GM12878 (cell line): ENCODE measurements at regions not wholly inside any gene's neighbourhood (a gene's known extent, or its start where the extent isn't known, plus 50 kb on each side); places are given as distances from the start of the nearest gene placed in this dataset.

ENCODE experiments used
- ATAC-seq: fragments of 200-7000 bp; cut with Tn5 transposase; 3 replicates; pipeline ENCODE4 v1.9.1; 2020; ENCODE audit warnings: mild to moderate bottlenecking, moderate library complexity
- BruUV-seq: library from RNA; stranded (reverse); fragments of 400-500 nt; replicated peaks from 2 replicates; lab custom pipeline; 2021; lab: Mats Ljungman, UMichigan
- CTCF ChIA-PET: fragments of 300-600 bp; sonication (Branson Sonifier 250); formaldehyde crosslinking; extraction: SDS; loops from one replicate; lab custom pipeline; 2021; ENCODE audit warnings: inconsistent platforms; lab: Yijun Ruan, JAX
- POLR2A ChIA-PET: fragments of 350-600 bp; formaldehyde crosslinking; extraction: SDS; loops from one replicate; lab custom pipeline; 2021; ENCODE audit warnings: inconsistent platforms; lab: Charles Lee
- RAD21 ChIA-PET: fragments of 300-600 bp; sonication (Branson Sonifier 250); formaldehyde crosslinking; loops from one replicate; lab custom pipeline; 2023; ENCODE audit warnings: antibody characterized with exemption; ENCODE audit not compliant: unreplicated experiment; lab: Charles Lee
- SMC1A ChIA-PET: fragments of 300-600 bp; sonication (Branson Sonifier 250); formaldehyde crosslinking; loops from one replicate; lab custom pipeline; 2023; ENCODE audit not compliant: unreplicated experiment, uncharacterized antibody; lab: Charles Lee
- DNase-seq: peaks from one replicate; pipeline ENCODE4 v3.0.0-alpha.2; 2011; ENCODE audit warnings: low read depth, low spot score
- FAIRE-seq: peaks from 3 replicates; lab custom pipeline; 2011; peaks lifted over from hg19 to GRCh38; lab: Jason Lieb, UNC
- H2AFZ ChIP-seq: 2 replicates; pipeline ENCODE4 v1.6.0; 2011; ENCODE audit warnings: low read depth, low read length, control low read depth; ENCODE audit not compliant: control insufficient read depth
- H3K27ac ChIP-seq: 2 replicates; pipeline ENCODE4 v1.5.1; 2011; ENCODE audit warnings: control low read depth; ENCODE audit not compliant: control insufficient read depth, insufficient read depth
- H3K27me3 ChIP-seq, 2 experiments: replicated peaks in 1 of 2; 2 replicates each; pipeline versions ENCODE4 v1.6.0 to v1.6.1; 2011; ENCODE audit warnings: low read length in 1 of 2; ENCODE audit not compliant: control insufficient read depth in 2 of 2, insufficient read depth in 2 of 2
- H3K36me3 ChIP-seq, 2 experiments: 2 replicates each; pipeline ENCODE4 v1.5.1; 2011; ENCODE audit warnings: low read length in 1 of 2; ENCODE audit not compliant: control insufficient read depth in 2 of 2, insufficient read depth in 2 of 2
- H3K4me1 ChIP-seq: 2 replicates; pipeline ENCODE4 v1.6.1; 2011; ENCODE audit warnings: mild to moderate bottlenecking, low read length, moderate library complexity, mixed read lengths; ENCODE audit not compliant: control insufficient read depth, insufficient read depth
- H3K4me2 ChIP-seq: 2 replicates; pipeline ENCODE4 v1.6.0; 2011; ENCODE audit warnings: control low read depth; ENCODE audit not compliant: control insufficient read depth, insufficient read depth
- H3K4me3 ChIP-seq: fragments of 200-600 bp; sonication (generic); 2 replicates; pipeline ENCODE4 v1.5.1; 2016
- H3K79me2 ChIP-seq: 2 replicates; pipeline ENCODE4 v1.6.0; 2011; ENCODE audit warnings: low read length; ENCODE audit not compliant: control insufficient read depth, insufficient read depth
- H3K9ac ChIP-seq: 2 replicates; pipeline ENCODE4 v1.8.0; 2011; ENCODE audit warnings: low read length, control low read depth, mixed read lengths; ENCODE audit not compliant: control insufficient read depth, insufficient read depth
- H3K9me3 ChIP-seq: replicated peaks from 3 replicates; pipeline ENCODE4 v1.5.1; 2011; ENCODE audit warnings: mild to moderate bottlenecking, low read length; ENCODE audit not compliant: control insufficient read depth, insufficient read depth
- H4K20me1 ChIP-seq: 2 replicates; pipeline ENCODE4 v1.6.0; 2011; ENCODE audit not compliant: control insufficient read depth, insufficient read depth
- BRCA1 ChIP-seq: IDR thresholded peaks from 2 replicates; pipeline ENCODE4 v1.6.1; 2011; ENCODE audit warnings: low read depth, low read length, improper control_type of control experiment
- GATAD2B ChIP-seq: fragments of 450-650 bp; conservative IDR thresholded peaks from 2 replicates; pipeline ENCODE4 v1.6.1; 2017; ENCODE audit warnings: low read depth, mild to moderate bottlenecking, moderate library complexity
- MYC ChIP-seq: IDR thresholded peaks from 2 replicates; pipeline ENCODE4 v1.6.1; 2011; ENCODE audit warnings: mild to moderate bottlenecking, low read length, moderate library complexity, inconsistent platforms; ENCODE audit not compliant: insufficient read depth, insufficient replicate concordance, insufficient read length, severe bottlenecking
- NR2C1 ChIP-seq: fragments of 450-650 bp; IDR thresholded peaks from 2 replicates; pipeline ENCODE4 v1.6.1; 2017; ENCODE audit warnings: antibody characterized with exemption, mild to moderate bottlenecking, moderate library complexity
- NR2C2 ChIP-seq: IDR thresholded peaks from 2 replicates; pipeline ENCODE4 v1.6.1; 2011; ENCODE audit warnings: borderline replicate concordance, low read depth; ENCODE audit not compliant: control insufficient read depth, insufficient read length
- NR2F1 ChIP-seq: fragments of 450-650 bp; conservative IDR thresholded peaks from 2 replicates; pipeline ENCODE4 v1.6.1; 2017; ENCODE audit warnings: mild to moderate bottlenecking
- RAD51 ChIP-seq: fragments of 450-650 bp; IDR thresholded peaks from 2 replicates; pipeline ENCODE4 v1.6.1; 2016; ENCODE audit warnings: moderate library complexity, mild to moderate bottlenecking, inconsistent platforms
- RFX5 ChIP-seq: IDR thresholded peaks from 2 replicates; pipeline ENCODE4 v1.6.1; 2011; ENCODE audit warnings: low read depth, low read length, improper control_type of control experiment
- SMAD1 ChIP-seq: fragments of 450-650 bp; IDR thresholded peaks from 2 replicates; pipeline ENCODE4 v1.6.1; 2018; ENCODE audit warnings: mild to moderate bottlenecking, low read depth; ENCODE audit not compliant: partially characterized antibody
- SMC3 ChIP-seq: IDR thresholded peaks from 2 replicates; pipeline ENCODE4 v1.6.1; 2011; ENCODE audit warnings: low read length, improper control_type of control experiment, borderline replicate concordance
- TARDBP ChIP-seq: IDR thresholded peaks from 2 replicates; pipeline ENCODE4 v1.6.1; 2016; ENCODE audit warnings: borderline replicate concordance
- TCF12 ChIP-seq: IDR thresholded peaks from 2 replicates; pipeline ENCODE4 v1.6.1; 2011; ENCODE audit warnings: low read depth, mild to moderate bottlenecking, low read length
- TCF7 ChIP-seq: IDR thresholded peaks from 2 replicates; pipeline ENCODE4 v1.6.1; 2014; ENCODE audit warnings: antibody characterized with exemption, borderline replicate concordance
- ZZZ3 ChIP-seq: IDR thresholded peaks from 2 replicates; pipeline ENCODE4 v1.6.1; 2011; ENCODE audit warnings: low read depth; ENCODE audit not compliant: control insufficient read depth, insufficient read length
- WGBS: methylation state at CpG from one replicate; pipeline ENCODE4 v1.1.6; 2016; ENCODE audit warnings: low lambda C conversion rate; ENCODE audit not compliant: insufficient replicate concordance, insufficient coverage; ENCODE audit errors: missing lambda C conversion rate; 5-methylcytosine and 5-hydroxymethylcytosine counted together
- in situ Hi-C: fragments of 300-500 bp; cut with MboI; formaldehyde crosslinking; loops from 9 replicates; pipeline ENCODE4 v1.14.3; 2018; ENCODE audit warnings: mixed read lengths
- intact Hi-C: fragments of 100-400 bp; cut with micrococcal nuclease; formaldehyde crosslinking; loops from one replicate; pipeline ENCODE4 v1.14.2; 2022; ENCODE audit not compliant: unreplicated experiment
- TF ChIP-seq, protein P1 (sequence below): fragments of 450-650 bp; IDR thresholded peaks from 2 replicates; pipeline ENCODE4 v1.6.1; 2016; ENCODE audit warnings: mild to moderate bottlenecking
- TF ChIP-seq, protein P2 (sequence below): fragments of 450-650 bp; formaldehyde crosslinking; IDR thresholded peaks from 2 replicates; pipeline ENCODE4 v1.4.0; 2020; ENCODE audit warnings: mild to moderate bottlenecking, moderate library complexity

DNA sequence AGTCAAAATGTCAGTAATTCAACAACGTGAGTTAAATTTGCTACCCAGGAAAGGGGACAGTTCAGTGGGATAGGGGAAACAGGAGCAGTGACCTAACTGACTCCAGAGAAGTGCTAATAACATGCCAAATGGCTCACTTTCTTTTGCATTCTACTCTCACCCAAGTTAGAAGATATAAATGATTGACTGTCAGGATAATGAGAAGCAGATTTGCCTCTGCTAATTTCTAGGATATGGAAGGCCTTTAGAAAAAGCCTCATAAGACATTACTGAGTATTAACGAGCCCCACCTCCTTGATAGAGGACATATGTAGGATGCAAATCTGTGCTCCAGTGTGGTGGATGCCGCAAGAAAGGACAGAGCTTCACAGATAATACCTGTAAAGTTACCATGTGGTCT, 318.6 kb upstream of the NT5C1B start:
- H3K4me1 ChIP-seq = peaks cover 10% of the 10 kb centered on the region
- FAIRE-seq (no peak), ATAC-seq (no peak), DNase-seq (no peak)
- H3K27ac ChIP-seq = no peak overlapping the region
- POLR2A ChIA-PET = no interaction called here
- no peak overlapping the region for H3K9ac ChIP-seq
- H3K36me3 ChIP-seq = no peaks in the 10 kb centered on the region
- no TSS peak for BruUV-seq
- H2AFZ ChIP-seq = no peak overlapping the region
- no peaks in the 10 kb centered on the region for H3K9me3 ChIP-seq
- H4K20me1 ChIP-seq = no peaks in the 10 kb centered on the region
- intact Hi-C loops = no loop called here
- SMC1A ChIA-PET = no interaction called here
- in situ Hi-C loops = no loop called here
- H3K4me3 ChIP-seq = no peak overlapping the region
- no peaks in the 10 kb centered on the region for H3K79me2 ChIP-seq
- 9% methylated on average over 3 of the region's 3 CpGs for WGBS
- no peak overlapping the region for H3K4me2 ChIP-seq
- no peaks in the 10 kb centered on the region for H3K27me3 ChIP-seq
- TF ChIP-seq NR2C2 = no peak
- TF ChIP-seq TCF12 = no peak
- TF ChIP-seq RAD51 = no peak
- no peak for TF ChIP-seq SMAD1
- TF ChIP-seq TCF7 = no peak
- no peak for TF ChIP-seq MYC
- TF ChIP-seq SMC3 = no peak
- TF ChIP-seq, protein P1, sequence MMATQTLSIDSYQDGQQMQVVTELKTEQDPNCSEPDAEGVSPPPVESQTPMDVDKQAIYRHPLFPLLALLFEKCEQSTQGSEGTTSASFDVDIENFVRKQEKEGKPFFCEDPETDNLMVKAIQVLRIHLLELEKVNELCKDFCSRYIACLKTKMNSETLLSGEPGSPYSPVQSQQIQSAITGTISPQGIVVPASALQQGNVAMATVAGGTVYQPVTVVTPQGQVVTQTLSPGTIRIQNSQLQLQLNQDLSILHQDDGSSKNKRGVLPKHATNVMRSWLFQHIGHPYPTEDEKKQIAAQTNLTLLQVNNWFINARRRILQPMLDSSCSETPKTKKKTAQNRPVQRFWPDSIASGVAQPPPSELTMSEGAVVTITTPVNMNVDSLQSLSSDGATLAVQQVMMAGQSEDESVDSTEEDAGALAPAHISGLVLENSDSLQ = no peak
- no peak for TF ChIP-seq NR2C1
- no peak for TF ChIP-seq TARDBP
- no peak for TF ChIP-seq RFX5
- no peak for TF ChIP-seq NR2F1
- TF ChIP-seq GATAD2B = no peak
- no peak for TF ChIP-seq BRCA1
- TF ChIP-seq, protein P2, sequence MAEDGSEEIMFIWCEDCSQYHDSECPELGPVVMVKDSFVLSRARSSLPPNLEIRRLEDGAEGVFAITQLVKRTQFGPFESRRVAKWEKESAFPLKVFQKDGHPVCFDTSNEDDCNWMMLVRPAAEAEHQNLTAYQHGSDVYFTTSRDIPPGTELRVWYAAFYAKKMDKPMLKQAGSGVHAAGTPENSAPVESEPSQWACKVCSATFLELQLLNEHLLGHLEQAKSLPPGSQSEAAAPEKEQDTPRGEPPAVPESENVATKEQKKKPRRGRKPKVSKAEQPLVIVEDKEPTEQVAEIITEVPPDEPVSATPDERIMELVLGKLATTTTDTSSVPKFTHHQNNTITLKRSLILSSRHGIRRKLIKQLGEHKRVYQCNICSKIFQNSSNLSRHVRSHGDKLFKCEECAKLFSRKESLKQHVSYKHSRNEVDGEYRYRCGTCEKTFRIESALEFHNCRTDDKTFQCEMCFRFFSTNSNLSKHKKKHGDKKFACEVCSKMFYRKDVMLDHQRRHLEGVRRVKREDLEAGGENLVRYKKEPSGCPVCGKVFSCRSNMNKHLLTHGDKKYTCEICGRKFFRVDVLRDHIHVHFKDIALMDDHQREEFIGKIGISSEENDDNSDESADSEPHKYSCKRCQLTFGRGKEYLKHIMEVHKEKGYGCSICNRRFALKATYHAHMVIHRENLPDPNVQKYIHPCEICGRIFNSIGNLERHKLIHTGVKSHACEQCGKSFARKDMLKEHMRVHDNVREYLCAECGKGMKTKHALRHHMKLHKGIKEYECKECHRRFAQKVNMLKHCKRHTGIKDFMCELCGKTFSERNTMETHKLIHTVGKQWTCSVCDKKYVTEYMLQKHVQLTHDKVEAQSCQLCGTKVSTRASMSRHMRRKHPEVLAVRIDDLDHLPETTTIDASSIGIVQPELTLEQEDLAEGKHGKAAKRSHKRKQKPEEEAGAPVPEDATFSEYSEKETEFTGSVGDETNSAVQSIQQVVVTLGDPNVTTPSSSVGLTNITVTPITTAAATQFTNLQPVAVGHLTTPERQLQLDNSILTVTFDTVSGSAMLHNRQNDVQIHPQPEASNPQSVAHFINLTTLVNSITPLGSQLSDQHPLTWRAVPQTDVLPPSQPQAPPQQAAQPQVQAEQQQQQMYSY = no peak
- no peak for TF ChIP-seq ZZZ3
- CTCF ChIA-PET = no interaction called here
- RAD21 ChIA-PET = no interaction called here
